HL-60 (cell line): ENCODE measurements at regions not wholly inside any gene's neighbourhood (a gene's known extent, or its start where the extent isn't known, plus 50 kb on each side); places are given as distances from the start of the nearest gene placed in this dataset.

ENCODE experiments used
- DNase-seq, 2 experiments: peaks; one replicate each; pipeline ENCODE4 v3.0.0-alpha.2; 2010 to 2020; ENCODE audit warnings: low read depth in 1 of 2, low spot score in 1 of 2
- H3K27ac ChIP-seq: fragments of 250-450 bp; sonication (Bioruptor Pico); replicated peaks from 2 replicates; pipeline ENCODE4 v1.5.1; 2020; ENCODE audit warnings: mild to moderate bottlenecking, moderate library complexity
- H3K27me3 ChIP-seq: fragments of 250-450 bp; sonication (Bioruptor Pico); 2 replicates; pipeline ENCODE4 v1.5.1; 2021; ENCODE audit warnings: mild to moderate bottlenecking, moderate library complexity; ENCODE audit not compliant: insufficient read depth, poor library complexity, severe bottlenecking
- H3K4me3 ChIP-seq: replicated peaks from 2 replicates; pipeline ENCODE4 v1.5.1; 2011; ENCODE audit warnings: mild to moderate bottlenecking, control low read depth, low read length; ENCODE audit not compliant: insufficient read depth
- GABPA ChIP-seq: IDR thresholded peaks from 2 replicates; pipeline ENCODE4 v1.6.1; 2012; ENCODE audit warnings: low read depth
- POLR2AphosphoS5 ChIP-seq: IDR thresholded peaks from 2 replicates; pipeline ENCODE4 v1.6.1; 2012; ENCODE audit warnings: low read depth
- SPI1 ChIP-seq: IDR thresholded peaks from 2 replicates; pipeline ENCODE4 v1.6.1; 2012; ENCODE audit warnings: low read depth, mild to moderate bottlenecking, borderline replicate concordance
- TF ChIP-seq, protein P1 (sequence below): IDR thresholded peaks from one replicate; pipeline ENCODE4 v1.5.1; 2011; ENCODE audit warnings: low read length, control low read depth, inconsistent platforms; ENCODE audit not compliant: insufficient read depth
- TF ChIP-seq, protein P2 (sequence below): IDR thresholded peaks from 2 replicates; pipeline ENCODE4 v1.6.1; 2012; ENCODE audit warnings: low read depth; ENCODE audit not compliant: insufficient replicate concordance

DNA sequence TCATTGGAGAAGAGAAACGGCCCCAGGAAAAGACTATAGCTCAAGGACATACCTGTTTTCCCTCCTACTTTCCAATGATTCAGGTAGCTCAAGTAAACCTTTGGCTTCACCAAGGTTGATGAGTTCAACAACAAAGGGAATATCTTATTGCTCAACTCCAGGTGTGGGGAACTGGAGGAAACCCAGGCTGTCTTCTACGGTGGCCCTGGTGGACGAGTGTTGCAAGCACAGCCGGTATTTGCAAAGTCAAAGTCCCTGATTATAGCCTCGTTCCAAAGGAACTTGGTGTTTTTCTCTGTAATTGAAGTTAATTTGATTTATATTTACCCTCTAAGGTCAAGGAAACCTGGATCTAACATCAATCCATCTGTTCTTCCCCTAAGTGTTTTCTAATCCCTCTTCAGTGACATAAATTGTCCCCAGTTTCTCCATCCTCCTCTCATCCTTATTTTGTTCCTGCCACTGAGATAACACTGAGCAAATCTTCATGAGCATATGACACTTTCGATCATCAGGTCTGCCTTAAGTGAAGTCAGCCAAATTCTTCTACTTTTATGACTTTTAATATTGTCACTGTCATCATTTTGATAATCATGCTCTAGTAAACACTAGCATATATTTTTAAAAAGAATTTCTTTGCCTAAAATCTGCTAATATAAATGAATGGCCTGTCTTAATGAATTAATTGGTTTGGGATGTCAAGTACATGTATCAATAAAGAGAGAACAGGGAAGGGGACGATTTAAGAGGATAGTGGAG, 174.6 kb upstream of the TBX3 start:
- TF ChIP-seq, protein P1, sequence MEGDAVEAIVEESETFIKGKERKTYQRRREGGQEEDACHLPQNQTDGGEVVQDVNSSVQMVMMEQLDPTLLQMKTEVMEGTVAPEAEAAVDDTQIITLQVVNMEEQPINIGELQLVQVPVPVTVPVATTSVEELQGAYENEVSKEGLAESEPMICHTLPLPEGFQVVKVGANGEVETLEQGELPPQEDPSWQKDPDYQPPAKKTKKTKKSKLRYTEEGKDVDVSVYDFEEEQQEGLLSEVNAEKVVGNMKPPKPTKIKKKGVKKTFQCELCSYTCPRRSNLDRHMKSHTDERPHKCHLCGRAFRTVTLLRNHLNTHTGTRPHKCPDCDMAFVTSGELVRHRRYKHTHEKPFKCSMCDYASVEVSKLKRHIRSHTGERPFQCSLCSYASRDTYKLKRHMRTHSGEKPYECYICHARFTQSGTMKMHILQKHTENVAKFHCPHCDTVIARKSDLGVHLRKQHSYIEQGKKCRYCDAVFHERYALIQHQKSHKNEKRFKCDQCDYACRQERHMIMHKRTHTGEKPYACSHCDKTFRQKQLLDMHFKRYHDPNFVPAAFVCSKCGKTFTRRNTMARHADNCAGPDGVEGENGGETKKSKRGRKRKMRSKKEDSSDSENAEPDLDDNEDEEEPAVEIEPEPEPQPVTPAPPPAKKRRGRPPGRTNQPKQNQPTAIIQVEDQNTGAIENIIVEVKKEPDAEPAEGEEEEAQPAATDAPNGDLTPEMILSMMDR: no peak
- TF ChIP-seq, protein P2, sequence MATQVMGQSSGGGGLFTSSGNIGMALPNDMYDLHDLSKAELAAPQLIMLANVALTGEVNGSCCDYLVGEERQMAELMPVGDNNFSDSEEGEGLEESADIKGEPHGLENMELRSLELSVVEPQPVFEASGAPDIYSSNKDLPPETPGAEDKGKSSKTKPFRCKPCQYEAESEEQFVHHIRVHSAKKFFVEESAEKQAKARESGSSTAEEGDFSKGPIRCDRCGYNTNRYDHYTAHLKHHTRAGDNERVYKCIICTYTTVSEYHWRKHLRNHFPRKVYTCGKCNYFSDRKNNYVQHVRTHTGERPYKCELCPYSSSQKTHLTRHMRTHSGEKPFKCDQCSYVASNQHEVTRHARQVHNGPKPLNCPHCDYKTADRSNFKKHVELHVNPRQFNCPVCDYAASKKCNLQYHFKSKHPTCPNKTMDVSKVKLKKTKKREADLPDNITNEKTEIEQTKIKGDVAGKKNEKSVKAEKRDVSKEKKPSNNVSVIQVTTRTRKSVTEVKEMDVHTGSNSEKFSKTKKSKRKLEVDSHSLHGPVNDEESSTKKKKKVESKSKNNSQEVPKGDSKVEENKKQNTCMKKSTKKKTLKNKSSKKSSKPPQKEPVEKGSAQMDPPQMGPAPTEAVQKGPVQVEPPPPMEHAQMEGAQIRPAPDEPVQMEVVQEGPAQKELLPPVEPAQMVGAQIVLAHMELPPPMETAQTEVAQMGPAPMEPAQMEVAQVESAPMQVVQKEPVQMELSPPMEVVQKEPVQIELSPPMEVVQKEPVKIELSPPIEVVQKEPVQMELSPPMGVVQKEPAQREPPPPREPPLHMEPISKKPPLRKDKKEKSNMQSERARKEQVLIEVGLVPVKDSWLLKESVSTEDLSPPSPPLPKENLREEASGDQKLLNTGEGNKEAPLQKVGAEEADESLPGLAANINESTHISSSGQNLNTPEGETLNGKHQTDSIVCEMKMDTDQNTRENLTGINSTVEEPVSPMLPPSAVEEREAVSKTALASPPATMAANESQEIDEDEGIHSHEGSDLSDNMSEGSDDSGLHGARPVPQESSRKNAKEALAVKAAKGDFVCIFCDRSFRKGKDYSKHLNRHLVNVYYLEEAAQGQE: no peak
- no peak for TF ChIP-seq GABPA
- TF ChIP-seq POLR2AphosphoS5: no peak
- TF ChIP-seq SPI1: no peak
- H3K4me3 ChIP-seq: no peak overlapping the region
- no peak for DNase-seq
- H3K27me3 ChIP-seq: no peaks in the 10 kb centered on the region
- H3K27ac ChIP-seq: no peak overlapping the region

DNA sequence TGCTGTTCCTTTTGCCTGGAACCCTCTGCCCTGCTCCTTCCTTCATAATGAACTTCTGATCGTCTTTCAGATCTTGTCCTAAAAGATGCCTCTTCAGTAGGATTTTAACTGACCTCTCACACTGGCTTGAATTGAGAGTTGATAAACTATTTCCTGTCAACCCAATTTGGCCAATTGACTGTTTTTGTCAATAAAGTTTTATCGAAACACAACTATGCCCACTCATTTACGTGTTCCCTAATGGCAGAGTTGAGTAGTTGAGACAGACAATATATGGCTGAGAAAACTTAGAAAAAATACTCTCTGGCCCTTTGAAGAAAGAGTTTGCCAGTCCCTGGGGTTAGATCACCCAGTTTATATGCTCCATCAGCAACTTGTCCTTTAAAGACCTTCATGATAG, 171.7 kb upstream of the TBX3 start:
- Histone ChIP-seq H3K4me3 (no peak overlapping the region), H3K27ac (no peak overlapping the region), H3K27me3 (no peaks in the 10 kb centered on the region)
- TF ChIP-seq, protein P1: no peak
- TF ChIP-seq SPI1 (no peak), GABPA (no peak), POLR2AphosphoS5 (no peak)
- TF ChIP-seq, protein P2: no peak
- DNase-seq: no peak

DNA sequence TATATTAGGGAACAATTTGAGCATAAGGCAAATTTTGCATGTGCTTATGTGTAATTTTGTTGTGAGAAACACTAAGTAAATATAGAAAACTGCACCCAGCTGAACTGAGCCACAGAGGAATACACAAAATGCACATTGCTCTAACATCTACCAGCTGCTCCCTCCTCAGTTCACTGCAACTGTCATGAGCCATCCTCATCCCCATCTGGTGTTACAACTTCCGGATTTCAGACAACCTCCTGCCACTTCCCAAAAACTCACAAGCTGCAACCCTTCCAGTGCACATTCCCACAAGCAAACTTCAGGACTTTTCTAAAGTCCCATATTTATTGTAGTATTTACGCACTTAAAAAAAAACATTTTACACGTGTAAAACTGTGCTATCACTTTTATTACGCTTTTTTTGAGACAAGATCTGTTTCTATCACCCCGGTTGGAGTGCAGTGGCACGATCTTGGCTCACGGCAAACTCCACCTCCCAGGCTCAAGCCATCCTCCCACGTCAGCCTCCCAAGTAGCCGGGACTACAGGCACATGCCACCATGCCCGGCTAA, 169.1 kb upstream of the TBX3 start:
- H3K27ac ChIP-seq: no peak overlapping the region
- DNase-seq: no peak
- TF ChIP-seq GABPA (no peak), POLR2AphosphoS5 (no peak), SPI1 (no peak)
- TF ChIP-seq, protein P2: no peak
- TF ChIP-seq, protein P1: no peak

More for the DNA sequence above, 169.1 kb upstream of the TBX3 start:
- no peak overlapping the region for H3K4me3 ChIP-seq
- no peaks in the 10 kb centered on the region for H3K27me3 ChIP-seq
